Transverse colon (tissue), 4 donors: ENCODE measurements at regions not wholly inside any gene's neighbourhood (a gene's known extent, or its start where the extent isn't known, plus 50 kb on each side); places are given as distances from the start of the nearest gene placed in this dataset.

Source experiments
- DNase-seq: peaks from one replicate; pipeline ENCODE4 v3.0.0-alpha.2; 2019
- H3K27ac ChIP-seq, 4 donors: fragments of 200-600 bp; sonication (generic); 2 replicates each; pipeline ENCODE4 v1.5.1; 2016 to 2018; ENCODE audit warnings: inconsistent platforms in 4 of 4
- H3K27me3 ChIP-seq: fragments of 200-600 bp; sonication (generic); 2 replicates; pipeline ENCODE4 v1.5.1; 2017; ENCODE audit warnings: inconsistent platforms
- H3K36me3 ChIP-seq, 4 donors: fragments of 200-600 bp; sonication (generic); 2 replicates each; pipeline ENCODE4 v1.5.1; 2017 to 2019; ENCODE audit warnings: inconsistent platforms in 4 of 4
- H3K4me1 ChIP-seq, 4 donors: fragments of 200-600 bp; sonication (generic); 2 replicates each; pipeline ENCODE4 v1.5.1; 2017 to 2020; ENCODE audit warnings: inconsistent platforms in 4 of 4
- H3K4me3 ChIP-seq, 4 donors: fragments of 200-600 bp; sonication (generic); 1 replicate in 1 of 4; 2 replicates in 3 of 4; pipeline versions ENCODE4 v1.5.1 to v1.6.1; 2017 to 2019; ENCODE audit warnings: inconsistent platforms in 4 of 4
- H3K9me3 ChIP-seq, 2 donors: fragments of 200-600 bp; sonication (generic); 2 replicates each; pipeline ENCODE4 v1.5.1; 2017 to 2019; ENCODE audit warnings: inconsistent platforms in 2 of 2
- EP300 ChIP-seq: sonication (generic); formaldehyde crosslinking; IDR thresholded peaks from one replicate; pipeline ENCODE4 v1.6.1; 2017; ENCODE audit warnings: antibody characterized with exemption, low read depth
- POLR2A ChIP-seq: fragments of 450-650 bp; IDR thresholded peaks from one replicate; pipeline ENCODE4 v1.6.1; 2016; ENCODE audit warnings: antibody characterized with exemption, mild to moderate bottlenecking, moderate library complexity
- POLR2AphosphoS5 ChIP-seq, 3 donors: sonication (generic); formaldehyde crosslinking; IDR thresholded peaks; one replicate each; pipeline ENCODE4 v1.6.1; 2016; ENCODE audit warnings: antibody characterized with exemption in 3 of 3
- WGBS, 2 donors: methylation state at CpG; one replicate each; pipeline ENCODE4 v1.1.5; 2018; ENCODE audit warnings: low coverage in 1 of 2; 5-methylcytosine and 5-hydroxymethylcytosine counted together
- in situ Hi-C, 4 donors: fragments of 200-750 bp; cut with MboI; loops; one replicate each; pipeline versions ENCODE4 v1.15.0 to v1.15.1; 2017; ENCODE audit warnings: low sequenced_read_pairs in 3 of 4, low pct_ligation_motif_present in 1 of 4, low pct_unique_long_range_greater_than_20kb in 1 of 4
- intact Hi-C: fragments of 100-400 bp; cut with DNase I; formaldehyde crosslinking; loops from one replicate; pipeline ENCODE4 v1.15.1; 2023; ENCODE audit warnings: low total_unique reads
- TF ChIP-seq, protein P1 (sequence below), 5 experiments: fragments of 200-600 bp in 3 of 5; fragments of 450-650 bp in 2 of 5; sonication (generic) in 3 of 5; IDR thresholded peaks; 1 replicate in 2 of 5; 2 replicates in 3 of 5; pipeline ENCODE4 v1.5.1; 2016 to 2017; ENCODE audit warnings: antibody characterized with exemption in 5 of 5, inconsistent platforms in 3 of 5, mild to moderate bottlenecking in 2 of 5, moderate library complexity in 1 of 5

DNA sequence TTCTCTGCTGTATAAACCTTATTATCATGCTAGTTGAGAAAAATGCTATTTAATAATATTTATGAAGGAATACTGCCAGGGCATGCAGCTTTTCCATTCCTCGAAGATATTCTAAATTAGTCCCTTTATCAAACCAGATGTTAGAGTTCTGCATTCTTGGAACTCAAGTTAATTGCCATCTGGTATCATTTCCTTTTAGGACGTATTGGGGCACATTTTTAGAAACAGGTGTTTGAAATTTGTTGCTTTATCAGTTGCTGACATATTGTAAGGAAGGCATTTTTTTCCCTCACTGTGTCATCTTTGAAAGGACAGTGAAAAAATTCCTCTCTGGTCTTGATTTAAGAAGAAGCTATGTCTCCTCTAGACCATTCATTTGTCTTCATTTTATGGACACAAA, 471.2 kb upstream of the PRICKLE1 start:
- no peak for DNase-seq
- Histone ChIP-seq H3K4me1 (no peaks in the 10 kb centered on the region), H3K27ac (no peak overlapping the region), H3K27me3 (no peaks in the 10 kb centered on the region), H3K9me3 (no peaks in the 10 kb centered on the region), H3K4me3 (no peak overlapping the region), H3K36me3 (no peaks in the 10 kb centered on the region)
- TF ChIP-seq POLR2A: no peak
- no peak for TF ChIP-seq POLR2AphosphoS5 (IDR thresholded peaks at IDR 0.05)
- TF ChIP-seq EP300: no peak
- TF ChIP-seq, protein P1, sequence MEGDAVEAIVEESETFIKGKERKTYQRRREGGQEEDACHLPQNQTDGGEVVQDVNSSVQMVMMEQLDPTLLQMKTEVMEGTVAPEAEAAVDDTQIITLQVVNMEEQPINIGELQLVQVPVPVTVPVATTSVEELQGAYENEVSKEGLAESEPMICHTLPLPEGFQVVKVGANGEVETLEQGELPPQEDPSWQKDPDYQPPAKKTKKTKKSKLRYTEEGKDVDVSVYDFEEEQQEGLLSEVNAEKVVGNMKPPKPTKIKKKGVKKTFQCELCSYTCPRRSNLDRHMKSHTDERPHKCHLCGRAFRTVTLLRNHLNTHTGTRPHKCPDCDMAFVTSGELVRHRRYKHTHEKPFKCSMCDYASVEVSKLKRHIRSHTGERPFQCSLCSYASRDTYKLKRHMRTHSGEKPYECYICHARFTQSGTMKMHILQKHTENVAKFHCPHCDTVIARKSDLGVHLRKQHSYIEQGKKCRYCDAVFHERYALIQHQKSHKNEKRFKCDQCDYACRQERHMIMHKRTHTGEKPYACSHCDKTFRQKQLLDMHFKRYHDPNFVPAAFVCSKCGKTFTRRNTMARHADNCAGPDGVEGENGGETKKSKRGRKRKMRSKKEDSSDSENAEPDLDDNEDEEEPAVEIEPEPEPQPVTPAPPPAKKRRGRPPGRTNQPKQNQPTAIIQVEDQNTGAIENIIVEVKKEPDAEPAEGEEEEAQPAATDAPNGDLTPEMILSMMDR (IDR thresholded peaks at IDR 0.05): no peak
- in situ Hi-C loops: no loop called here
- intact Hi-C loops: no loop called here
- 22 to 43% methylated on average over 2 of the region's 2 CpGs for WGBS, 2 donors

DNA sequence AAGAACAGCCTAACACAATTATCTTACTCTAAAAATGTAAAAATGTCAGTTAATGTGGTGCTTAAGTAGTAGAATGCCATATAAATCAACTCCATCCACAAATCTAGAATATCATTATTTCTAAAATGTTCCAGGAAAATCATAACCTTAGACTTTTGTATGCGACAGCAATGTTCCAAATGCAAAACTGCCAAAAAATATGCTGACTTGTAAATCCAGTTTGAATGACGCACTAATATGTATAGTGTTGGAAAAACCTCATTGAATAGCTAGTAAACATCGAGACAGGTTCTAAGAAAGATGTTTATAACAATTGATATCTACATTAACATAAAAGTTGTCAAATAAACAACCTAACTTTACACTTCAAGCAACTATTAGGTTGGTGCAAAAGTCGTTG, 469.1 kb upstream of the PRICKLE1 start:
- H3K36me3 ChIP-seq: no peaks in the 10 kb centered on the region
- TF ChIP-seq POLR2AphosphoS5 (IDR thresholded peaks at IDR 0.05): no peak
- no peak for TF ChIP-seq POLR2A
- TF ChIP-seq EP300: no peak
- TF ChIP-seq, protein P1 (IDR thresholded peaks at IDR 0.05): no peak
- H3K9me3 ChIP-seq: no peaks in the 10 kb centered on the region
- no peak overlapping the region for H3K27ac ChIP-seq
- H3K27me3 ChIP-seq: no peaks in the 10 kb centered on the region
- no peak for DNase-seq
- H3K4me1 ChIP-seq: no peaks in the 10 kb centered on the region
- in situ Hi-C loops: no loop called here
- WGBS, 2 donors: 73 to 86% methylated on average over 4 of the region's 4 CpGs
- H3K4me3 ChIP-seq: no peak overlapping the region
- intact Hi-C loops: no loop called here

DNA sequence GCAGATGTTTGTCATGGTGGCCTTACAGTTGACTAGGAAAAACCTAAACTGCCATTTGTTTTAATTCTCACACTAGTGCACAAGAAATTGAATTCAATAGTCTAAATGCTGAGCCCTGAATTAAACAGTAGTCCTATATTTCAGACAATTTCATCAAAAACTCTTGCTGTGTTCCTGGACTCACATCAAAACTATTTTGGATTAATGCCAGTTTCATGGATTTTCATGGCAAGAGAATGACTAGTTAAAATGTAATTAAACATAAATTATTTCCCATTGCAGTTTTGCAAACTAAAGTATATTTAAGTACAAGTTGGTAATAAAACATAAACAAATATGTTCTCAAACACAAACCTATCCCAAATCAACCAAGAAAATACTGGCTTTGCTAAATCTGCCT, 468.0 kb upstream of the PRICKLE1 start:
- in situ Hi-C loops: no loop called here
- no peak overlapping the region for H3K4me3 ChIP-seq

DNA sequence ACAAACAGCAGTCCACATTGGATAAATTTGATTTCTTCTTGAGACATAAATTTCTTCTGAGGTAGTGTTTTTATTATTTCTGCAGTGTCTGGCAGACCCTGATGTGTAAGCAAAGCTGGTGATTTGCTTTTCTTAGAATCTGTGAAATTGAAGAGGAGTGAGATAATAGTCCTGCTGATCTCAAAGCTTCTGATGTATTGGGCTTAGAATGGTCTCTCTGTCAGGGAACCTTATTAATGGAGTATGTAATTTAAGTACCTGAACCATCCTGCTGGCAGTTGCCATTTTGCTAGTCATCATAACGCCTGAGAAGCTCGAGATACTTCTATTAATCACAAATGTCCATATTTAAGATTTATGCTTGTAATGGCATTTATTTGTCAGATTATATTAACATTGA, 464.5 kb upstream of the PRICKLE1 start:
- Histone ChIP-seq H3K27ac (no peak overlapping the region), H3K4me3 (no peak overlapping the region), H3K4me1 (no peaks in the 10 kb centered on the region), H3K36me3 (no peaks in the 10 kb centered on the region), H3K9me3 (no peaks in the 10 kb centered on the region), H3K27me3 (no peaks in the 10 kb centered on the region)
- in situ Hi-C loops (no loop called here), intact Hi-C loops (no loop called here)
- 76 to 80% methylated on average over 2 of the region's 2 CpGs for WGBS, 2 donors
- DNase-seq: no peak
- no peak for TF ChIP-seq POLR2AphosphoS5 (IDR thresholded peaks at IDR 0.05)
- TF ChIP-seq, protein P1 (IDR thresholded peaks at IDR 0.05): no peak
- no peak for TF ChIP-seq EP300
- TF ChIP-seq POLR2A: no peak

More for the DNA sequence above, 468.0 kb upstream of the PRICKLE1 start:
- Histone ChIP-seq H3K36me3 (no peaks in the 10 kb centered on the region), H3K27ac (no peak overlapping the region), H3K4me1 (no peaks in the 10 kb centered on the region), H3K9me3 (no peaks in the 10 kb centered on the region), H3K27me3 (no peaks in the 10 kb centered on the region)
- intact Hi-C loops: no loop called here
- DNase-seq: no peak
- TF ChIP-seq POLR2A: no peak
- TF ChIP-seq, protein P1 (IDR thresholded peaks at IDR 0.05): no peak
- no peak for TF ChIP-seq POLR2AphosphoS5 (IDR thresholded peaks at IDR 0.05)
- TF ChIP-seq EP300: no peak
